ENCODE measurements at regions not wholly inside any gene's neighbourhood (a gene's known extent, or its start where the extent isn't known, plus 50 kb on each side); places are given as distances from the start of the nearest gene placed in this dataset.
A peak's percentile ranks its signal among the peaks of the same experiment; 100 is the strongest.

DNA sequence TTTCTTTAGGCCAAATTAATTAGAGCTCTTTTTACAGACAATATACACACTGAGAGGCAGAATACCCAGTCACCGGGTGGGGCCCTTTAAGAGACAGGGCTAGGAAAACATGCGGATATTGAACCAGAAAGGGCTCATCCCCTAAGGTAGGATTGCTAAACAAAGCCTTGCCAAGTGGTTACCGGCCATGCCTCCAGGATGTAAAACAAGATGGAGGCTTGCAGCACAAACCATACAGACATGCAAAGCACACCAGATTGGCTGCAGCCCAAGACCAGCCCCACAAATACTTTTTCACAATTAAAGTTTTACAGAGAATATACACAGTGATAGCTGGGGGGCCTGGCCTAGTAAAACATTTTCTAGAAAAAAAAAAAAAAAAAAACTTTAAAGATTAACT, 210.0 kb downstream of the KLHL4 start:
- Histone ChIP-seq H3K4me3 (ENCODE audit: extremely low read depth, insufficient read depth, low read length, poor library complexity, severe bottlenecking) (no peak overlapping the region), H3K27ac (ENCODE audit: low read depth, low read length, severe bottlenecking) (no peak overlapping the region), H3K4me1 (ENCODE audit: control insufficient read depth, insufficient read depth, low read length, poor library complexity, severe bottlenecking) (no peaks in the 10 kb centered on the region), H3K9me3 (ENCODE audit: control insufficient read depth, low read length) (no peaks in the 10 kb centered on the region), H3K36me3 (ENCODE audit: control insufficient read depth, insufficient read depth, low read length) (no peaks in the 10 kb centered on the region)
- no CpG with 5 or more reads among the region's 3 CpGs for WGBS, 2 experiments (ENCODE audit: insufficient coverage in 2 of 2)

GRCh38 chrX:87728024-87728423, 210.4 kb downstream of the KLHL4 start:
- Histone ChIP-seq H3K27ac (ENCODE audit: low read depth, low read length, severe bottlenecking) (no peak overlapping the region), H3K9me3 (ENCODE audit: control insufficient read depth, low read length) (no peaks in the 10 kb centered on the region), H3K4me3 (ENCODE audit: extremely low read depth, insufficient read depth, low read length, poor library complexity, severe bottlenecking) (no peak overlapping the region), H3K36me3 (ENCODE audit: control insufficient read depth, insufficient read depth, low read length) (no peaks in the 10 kb centered on the region), H3K4me1 (ENCODE audit: control insufficient read depth, insufficient read depth, low read length, poor library complexity, severe bottlenecking) (no peaks in the 10 kb centered on the region)
- WGBS, 2 experiments (ENCODE audit: insufficient coverage in 2 of 2) = 84 to 100% methylated on average over 1 to 5 of the region's 9 CpGs

DNA sequence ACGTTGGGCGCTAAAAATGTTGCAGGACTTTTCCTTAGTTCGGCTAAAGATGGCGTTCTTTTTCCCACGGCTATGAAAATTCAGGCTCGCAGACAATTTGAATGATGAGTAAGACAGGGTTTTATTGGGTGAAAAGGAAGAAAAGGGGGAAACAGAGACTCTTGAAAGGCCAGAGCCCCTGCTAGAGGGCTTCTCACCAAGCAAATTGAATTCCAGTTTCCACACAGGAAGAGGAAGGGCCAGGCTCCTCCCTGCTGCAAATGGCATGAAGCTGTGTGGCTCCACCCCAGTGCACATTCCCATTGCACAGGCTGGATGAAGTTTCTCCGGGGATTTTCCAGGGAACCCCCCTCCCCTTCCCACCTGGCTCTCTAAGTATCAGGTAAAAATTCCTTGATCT, 210.9 kb downstream of the KLHL4 start:
- no peaks in the 10 kb centered on the region for H3K9me3 ChIP-seq (ENCODE audit: control insufficient read depth, low read length)
- WGBS, 2 experiments (ENCODE audit: insufficient coverage in 2 of 2) = 89 to 100% methylated on average over 4 to 6 of the region's 7 CpGs
- no peaks in the 10 kb centered on the region for H3K4me1 ChIP-seq (ENCODE audit: control insufficient read depth, insufficient read depth, low read length, poor library complexity, severe bottlenecking)
- H3K27ac ChIP-seq (ENCODE audit: low read depth, low read length, severe bottlenecking) = no peak overlapping the region
- no peaks in the 10 kb centered on the region for H3K36me3 ChIP-seq (ENCODE audit: control insufficient read depth, insufficient read depth, low read length)
- no peak overlapping the region for H3K4me3 ChIP-seq (ENCODE audit: extremely low read depth, insufficient read depth, low read length, poor library complexity, severe bottlenecking)

DNA sequence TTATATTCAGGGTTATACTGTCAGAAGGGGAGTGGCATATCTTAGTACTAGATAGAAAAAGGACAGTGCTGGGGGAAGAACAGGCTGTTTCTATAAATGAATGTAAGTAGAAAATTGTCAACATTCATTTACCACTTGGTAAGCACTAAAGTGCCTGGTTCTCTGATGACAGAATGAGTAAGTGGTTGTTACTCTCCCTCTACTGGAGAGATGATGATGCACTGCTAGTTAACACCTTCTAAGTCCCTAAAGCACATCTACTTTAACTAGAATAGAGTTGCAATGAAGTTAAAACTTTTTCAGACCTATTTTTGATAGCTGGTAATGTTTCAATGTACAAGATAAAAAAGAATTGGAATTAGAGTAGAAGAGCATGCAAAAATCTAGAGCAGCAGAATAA, 214.5 kb downstream of the KLHL4 start:
- H3K36me3 ChIP-seq (ENCODE audit: control insufficient read depth, insufficient read depth, low read length) = no peaks in the 10 kb centered on the region
- no peaks in the 10 kb centered on the region for H3K9me3 ChIP-seq (ENCODE audit: control insufficient read depth, low read length)
- no peaks in the 10 kb centered on the region for H3K4me1 ChIP-seq (ENCODE audit: control insufficient read depth, insufficient read depth, low read length, poor library complexity, severe bottlenecking)
- no peak overlapping the region for H3K27ac ChIP-seq (ENCODE audit: low read depth, low read length, severe bottlenecking)
- no peak overlapping the region for H3K4me3 ChIP-seq (ENCODE audit: extremely low read depth, insufficient read depth, low read length, poor library complexity, severe bottlenecking)

DNA sequence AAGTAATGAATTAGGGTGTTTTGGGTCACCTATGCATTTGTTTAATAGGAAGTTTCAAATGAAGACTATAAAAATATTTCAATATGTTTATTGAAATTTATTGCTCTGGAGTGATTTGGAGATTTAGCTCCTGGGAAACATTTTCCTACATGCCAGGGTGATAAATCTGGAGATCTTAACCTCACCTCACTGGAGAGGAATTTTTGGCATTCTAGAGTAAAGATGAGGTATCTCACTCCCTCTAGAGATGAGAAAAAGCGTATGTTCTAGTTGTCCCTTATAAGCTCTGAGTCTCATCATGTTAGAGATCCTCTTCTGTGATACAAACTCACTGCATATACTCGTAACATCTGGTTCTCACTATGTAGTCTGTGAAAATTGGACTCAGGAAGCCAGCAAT, 219.0 kb downstream of the KLHL4 start:
- no CpG with 5 or more reads among the region's 2 CpGs for WGBS, 2 experiments (ENCODE audit: insufficient coverage in 2 of 2)
- no peaks in the 10 kb centered on the region for H3K36me3 ChIP-seq (ENCODE audit: control insufficient read depth, insufficient read depth, low read length)
- H3K27ac ChIP-seq (ENCODE audit: low read depth, low read length, severe bottlenecking) = no peak overlapping the region
- H3K4me1 ChIP-seq (ENCODE audit: control insufficient read depth, insufficient read depth, low read length, poor library complexity, severe bottlenecking) = no peaks in the 10 kb centered on the region
- no peaks in the 10 kb centered on the region for H3K9me3 ChIP-seq (ENCODE audit: control insufficient read depth, low read length)
- no peak overlapping the region for H3K4me3 ChIP-seq (ENCODE audit: extremely low read depth, insufficient read depth, low read length, poor library complexity, severe bottlenecking)

DNA sequence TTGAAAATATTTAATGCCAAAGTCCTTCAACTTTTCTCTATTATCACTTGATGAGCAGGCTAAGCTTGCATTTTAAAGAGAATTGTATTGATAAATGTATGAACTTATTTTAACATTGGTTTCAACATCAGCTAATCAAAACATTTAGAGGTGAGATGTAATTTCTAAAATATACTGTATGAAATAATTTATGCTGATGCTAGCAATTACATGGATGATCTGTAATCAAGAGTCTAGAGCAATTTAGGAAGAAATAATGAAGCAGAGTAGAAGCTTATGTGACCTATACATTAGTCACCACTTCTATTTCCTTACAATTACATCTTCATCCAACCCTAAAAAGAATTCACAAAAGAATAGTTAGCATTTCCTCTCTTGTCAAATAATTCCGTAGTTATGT, 226.8 kb downstream of the KLHL4 start:
- Histone ChIP-seq H3K36me3 (ENCODE audit: control insufficient read depth, insufficient read depth, low read length) (no peaks in the 10 kb centered on the region), H3K4me3 (ENCODE audit: extremely low read depth, insufficient read depth, low read length, poor library complexity, severe bottlenecking) (no peak overlapping the region), H3K4me1 (ENCODE audit: control insufficient read depth, insufficient read depth, low read length, poor library complexity, severe bottlenecking) (no peaks in the 10 kb centered on the region), H3K9me3 (ENCODE audit: control insufficient read depth, low read length) (no peaks in the 10 kb centered on the region), H3K27ac (ENCODE audit: low read depth, low read length, severe bottlenecking) (no peak overlapping the region)
- no CpG with 5 or more reads among the region's 1 CpG for WGBS, 2 experiments (ENCODE audit: insufficient coverage in 2 of 2)

- Histone ChIP-seq H3K9me3 (ENCODE audit: control insufficient read depth, low read length) (no peaks in the 10 kb centered on the region), H3K4me3 (ENCODE audit: extremely low read depth, insufficient read depth, low read length, poor library complexity, severe bottlenecking) (no peak overlapping the region)
- 100% methylated on average over 1 of the region's 5 CpGs; no CpG with 5 or more reads in 1 of the 2 experiments for WGBS, 2 experiments (ENCODE audit: insufficient coverage in 2 of 2)
Measured at GRCh38 chrX:87755493-87755892, 237.9 kb downstream of the KLHL4 start.

GRCh38 chrX:87788976-87789375, 271.4 kb downstream of the KLHL4 start:
- peaks cover 3% of the 10 kb centered on the region for H3K9me3 ChIP-seq (ENCODE audit: control insufficient read depth, low read length)
- no peak overlapping the region for H3K27ac ChIP-seq (ENCODE audit: low read depth, low read length, severe bottlenecking)
- no peaks in the 10 kb centered on the region for H3K4me1 ChIP-seq (ENCODE audit: control insufficient read depth, insufficient read depth, low read length, poor library complexity, severe bottlenecking)
- no peaks in the 10 kb centered on the region for H3K36me3 ChIP-seq (ENCODE audit: control insufficient read depth, insufficient read depth, low read length)
- H3K4me3 ChIP-seq (ENCODE audit: extremely low read depth, insufficient read depth, low read length, poor library complexity, severe bottlenecking) = no peak overlapping the region

More at GRCh38 chrX:87755493-87755892, 237.9 kb downstream of the KLHL4 start:
- H3K27ac ChIP-seq (ENCODE audit: low read depth, low read length, severe bottlenecking) = no peak overlapping the region
- no peaks in the 10 kb centered on the region for H3K36me3 ChIP-seq (ENCODE audit: control insufficient read depth, insufficient read depth, low read length)
- H3K4me1 ChIP-seq (ENCODE audit: control insufficient read depth, insufficient read depth, low read length, poor library complexity, severe bottlenecking) = peaks cover 4% of the 10 kb centered on the region

DNA sequence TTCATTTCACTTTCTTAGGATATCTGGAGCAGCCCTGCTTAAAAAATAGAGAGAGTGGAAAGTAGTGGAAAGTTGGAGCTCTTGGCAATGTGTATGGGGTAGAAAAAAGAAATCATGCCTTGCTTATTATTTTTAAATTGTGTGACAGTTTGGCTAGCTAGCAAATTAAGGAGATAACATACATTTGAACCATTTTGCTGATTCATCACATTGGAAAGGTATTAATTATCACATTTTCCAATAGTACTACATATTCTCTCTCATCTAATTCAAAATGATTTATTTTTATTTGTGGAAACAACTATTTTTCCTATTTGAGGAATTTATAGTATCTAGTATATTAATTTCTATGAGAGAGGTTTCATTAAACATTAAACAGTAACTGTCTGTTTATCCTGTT, 280.4 kb downstream of the KLHL4 start:
- no peaks in the 10 kb centered on the region for H3K9me3 ChIP-seq (ENCODE audit: control insufficient read depth, low read length)
- H3K27ac ChIP-seq (ENCODE audit: low read depth, low read length, severe bottlenecking) = no peak overlapping the region
- H3K36me3 ChIP-seq (ENCODE audit: control insufficient read depth, insufficient read depth, low read length) = no peaks in the 10 kb centered on the region
- H3K4me1 ChIP-seq (ENCODE audit: control insufficient read depth, insufficient read depth, low read length, poor library complexity, severe bottlenecking) = no peaks in the 10 kb centered on the region
- H3K4me3 ChIP-seq (ENCODE audit: extremely low read depth, insufficient read depth, low read length, poor library complexity, severe bottlenecking) = no peak overlapping the region

GRCh38 chrX:87805829-87806490, 288.4 kb downstream of the KLHL4 start:
- Histone ChIP-seq H3K4me3 (ENCODE audit: extremely low read depth, insufficient read depth, low read length, poor library complexity, severe bottlenecking) (no peak overlapping the region), H3K4me1 (ENCODE audit: control insufficient read depth, insufficient read depth, low read length, poor library complexity, severe bottlenecking) (peaks cover 6% of the 10 kb centered on the region), H3K9me3 (ENCODE audit: control insufficient read depth, low read length) (no peaks in the 10 kb centered on the region), H3K36me3 (ENCODE audit: control insufficient read depth, insufficient read depth, low read length) (no peaks in the 10 kb centered on the region), H3K27ac (ENCODE audit: low read depth, low read length, severe bottlenecking) (peak overlapping the region; percentile 90)
- 28 to 45% methylated on average over 2 to 3 of the region's 5 CpGs for WGBS, 2 experiments (ENCODE audit: insufficient coverage in 2 of 2)

- Histone ChIP-seq H3K4me3 (ENCODE audit: extremely low read depth, insufficient read depth, low read length, poor library complexity, severe bottlenecking) (no peak overlapping the region), H3K4me1 (ENCODE audit: control insufficient read depth, insufficient read depth, low read length, poor library complexity, severe bottlenecking) (peaks cover 6% of the 10 kb centered on the region), H3K9me3 (ENCODE audit: control insufficient read depth, low read length) (no peaks in the 10 kb centered on the region), H3K36me3 (ENCODE audit: control insufficient read depth, insufficient read depth, low read length) (no peaks in the 10 kb centered on the region), H3K27ac (ENCODE audit: low read depth, low read length, severe bottlenecking) (no peak overlapping the region)
- WGBS, 2 experiments (ENCODE audit: insufficient coverage in 2 of 2) = 80 to 100% methylated on average over 2 of the region's 35 CpGs
Measured at GRCh38 chrX:87808576-87809243, 291.1 kb downstream of the KLHL4 start.
